ENCODE measurements at regions not wholly inside any gene's neighbourhood (a gene's known extent, or its start where the extent isn't known, plus 50 kb on each side); places are given as distances from the start of the nearest gene placed in this dataset.

- Histone ChIP-seq H3K4me1 (ENCODE audit: control insufficient read depth in 2 of 3, insufficient read depth in 2 of 3, low read depth in 1 of 3, low read length in 3 of 3) (no peaks in the 10 kb centered on the region), H3K27me3 (ENCODE audit: control insufficient read depth, insufficient read depth, low read length) (no peaks in the 10 kb centered on the region), H3K27ac (ENCODE audit: low read depth in 2 of 2, low read length in 2 of 2) (no peak overlapping the region), H3K9me3 (ENCODE audit: control insufficient read depth in 2 of 3, insufficient read depth in 1 of 3, low read length in 3 of 3) (no peaks in the 10 kb centered on the region), H3K4me3 (ENCODE audit: low read length in 3 of 3) (no peak overlapping the region), H3K36me3 (ENCODE audit: control insufficient read depth in 2 of 3, insufficient read depth in 3 of 3, low read length in 3 of 3) (no peaks in the 10 kb centered on the region), H3K9ac (ENCODE audit: low read length in 3 of 3) (no peak overlapping the region)
- intact Hi-C loops (cut with DNase I): no loop called here
- FAIRE-seq (no peak), DNase-seq (no peak)
- TF ChIP-seq CTCF (IDR thresholded peaks at IDR 0.05; ENCODE audit: borderline replicate concordance, extremely low read depth, insufficient read depth): no peak
Observed at GRCh38 chr2:193112986-193113385, 918.3 kb upstream of the TMEFF2 start.

GRCh38 chr2:193103064-193103463, 908.3 kb upstream of the TMEFF2 start:
- Histone ChIP-seq H3K9me3 (ENCODE audit: control insufficient read depth in 2 of 3, insufficient read depth in 1 of 3, low read length in 3 of 3) (no peaks in the 10 kb centered on the region), H3K27ac (ENCODE audit: low read depth in 2 of 2, low read length in 2 of 2) (no peak overlapping the region), H3K9ac (ENCODE audit: low read length in 3 of 3) (no peak overlapping the region), H3K36me3 (ENCODE audit: control insufficient read depth in 2 of 3, insufficient read depth in 3 of 3, low read length in 3 of 3) (no peaks in the 10 kb centered on the region), H3K27me3 (ENCODE audit: control insufficient read depth, insufficient read depth, low read length) (no peaks in the 10 kb centered on the region), H3K4me3 (ENCODE audit: low read length in 3 of 3) (no peak overlapping the region), H3K4me1 (ENCODE audit: control insufficient read depth in 2 of 3, insufficient read depth in 2 of 3, low read depth in 1 of 3, low read length in 3 of 3) (no peaks in the 10 kb centered on the region)
- TF ChIP-seq CTCF (IDR thresholded peaks at IDR 0.05; ENCODE audit: borderline replicate concordance, extremely low read depth, insufficient read depth): no peak
- FAIRE-seq (no peak), DNase-seq (no peak)
- intact Hi-C loops (cut with DNase I): no loop called here

GRCh38 chr2:193101591-193101990, 906.9 kb upstream of the TMEFF2 start:
- FAIRE-seq (no peak), DNase-seq (peak in 1 of 5 donors; percentile 18)
- no peak for TF ChIP-seq CTCF (IDR thresholded peaks at IDR 0.05; ENCODE audit: borderline replicate concordance, extremely low read depth, insufficient read depth)
- H3K36me3 ChIP-seq (ENCODE audit: control insufficient read depth in 2 of 3, insufficient read depth in 3 of 3, low read length in 3 of 3): no peaks in the 10 kb centered on the region
- H3K27me3 ChIP-seq (ENCODE audit: control insufficient read depth, insufficient read depth, low read length): no peaks in the 10 kb centered on the region
- no peak overlapping the region for H3K27ac ChIP-seq (ENCODE audit: low read depth in 2 of 2, low read length in 2 of 2)
- no peak overlapping the region for H3K4me3 ChIP-seq (ENCODE audit: low read length in 3 of 3)
- H3K4me1 ChIP-seq (ENCODE audit: control insufficient read depth in 2 of 3, insufficient read depth in 2 of 3, low read depth in 1 of 3, low read length in 3 of 3): no peaks in the 10 kb centered on the region
- intact Hi-C loops (cut with DNase I): no loop called here
- H3K9ac ChIP-seq (ENCODE audit: low read length in 3 of 3): no peak overlapping the region
- no peaks in the 10 kb centered on the region for H3K9me3 ChIP-seq (ENCODE audit: control insufficient read depth in 2 of 3, insufficient read depth in 1 of 3, low read length in 3 of 3)

- DNase-seq (no peak), FAIRE-seq (no peak)
- no peak overlapping the region for H3K27ac ChIP-seq (ENCODE audit: low read depth in 2 of 2, low read length in 2 of 2)
- no peaks in the 10 kb centered on the region for H3K4me1 ChIP-seq (ENCODE audit: control insufficient read depth in 2 of 3, insufficient read depth in 2 of 3, low read depth in 1 of 3, low read length in 3 of 3)
- no peaks in the 10 kb centered on the region for H3K9me3 ChIP-seq (ENCODE audit: control insufficient read depth in 2 of 3, insufficient read depth in 1 of 3, low read length in 3 of 3)
- no peak for TF ChIP-seq CTCF (IDR thresholded peaks at IDR 0.05; ENCODE audit: borderline replicate concordance, extremely low read depth, insufficient read depth)
- H3K36me3 ChIP-seq (ENCODE audit: control insufficient read depth in 2 of 3, insufficient read depth in 3 of 3, low read length in 3 of 3): no peaks in the 10 kb centered on the region
- no peak overlapping the region for H3K4me3 ChIP-seq (ENCODE audit: low read length in 3 of 3)
- no peak overlapping the region for H3K9ac ChIP-seq (ENCODE audit: low read length in 3 of 3)
- intact Hi-C loops (cut with DNase I): no loop called here
- no peaks in the 10 kb centered on the region for H3K27me3 ChIP-seq (ENCODE audit: control insufficient read depth, insufficient read depth, low read length)
Observed at GRCh38 chr2:193088026-193088425, 893.3 kb upstream of the TMEFF2 start.
